ENCODE measurements at regions not wholly inside any gene's neighbourhood (a gene's known extent, or its start where the extent isn't known, plus 50 kb on each side); places are given as distances from the start of the nearest gene placed in this dataset.

GRCh38 chr14:99347561-99347960, 75.6 kb upstream of the BCL11B start:
- in situ Hi-C loops (cut with MboI; ENCODE audit: low sequenced_read_pairs in 4 of 4) (no loop called here), intact Hi-C loops (cut with DNase I; ENCODE audit: low total_unique reads) (no loop called here)
- no peaks in the 10 kb centered on the region for H3K4me1 ChIP-seq
- H3K27ac ChIP-seq = no peak overlapping the region
- no peaks in the 10 kb centered on the region for H3K36me3 ChIP-seq
- no peak for DNase-seq
- H3K27me3 ChIP-seq = no peaks in the 10 kb centered on the region
- ATAC-seq = no peak
- TF ChIP-seq POLR2A (IDR thresholded peaks at IDR 0.05) (no peak), CTCF (IDR thresholded peaks at IDR 0.05 in 4 of 5, conservative IDR thresholded peaks at IDR 0.05 in 1 of 5) (no peak)
- H3K4me3 ChIP-seq = no peak overlapping the region
- no peaks in the 10 kb centered on the region for H3K9me3 ChIP-seq

- H3K4me3 ChIP-seq = no peak overlapping the region
- H3K9me3 ChIP-seq = no peaks in the 10 kb centered on the region
- intact Hi-C loops (cut with DNase I; ENCODE audit: low total_unique reads) = no loop called here
- H3K4me1 ChIP-seq = no peaks in the 10 kb centered on the region
- in situ Hi-C loops (cut with MboI; ENCODE audit: low sequenced_read_pairs in 4 of 4) = no loop called here
- no peak overlapping the region for H3K27ac ChIP-seq
- no peaks in the 10 kb centered on the region for H3K27me3 ChIP-seq
- ATAC-seq = no peak
- no peaks in the 10 kb centered on the region for H3K36me3 ChIP-seq
- TF ChIP-seq CTCF (IDR thresholded peaks at IDR 0.05 in 4 of 5, conservative IDR thresholded peaks at IDR 0.05 in 1 of 5) = no peak
- TF ChIP-seq POLR2A (IDR thresholded peaks at IDR 0.05) = no peak
- no peak for DNase-seq
These were observed 74.6 kb upstream of the BCL11B start for GRCh38 chr14:99346470-99347080.

GRCh38 chr14:99345472-99345871, 73.5 kb upstream of the BCL11B start:
- in situ Hi-C loops (cut with MboI; ENCODE audit: low sequenced_read_pairs in 4 of 4) = no loop called here
- no peaks in the 10 kb centered on the region for H3K27me3 ChIP-seq
- TF ChIP-seq CTCF (IDR thresholded peaks at IDR 0.05 in 4 of 5, conservative IDR thresholded peaks at IDR 0.05 in 1 of 5) (no peak), POLR2A (IDR thresholded peaks at IDR 0.05) (no peak)
- H3K9me3 ChIP-seq = no peaks in the 10 kb centered on the region
- no peak overlapping the region for H3K27ac ChIP-seq
- H3K4me3 ChIP-seq = no peak overlapping the region
- H3K4me1 ChIP-seq = no peaks in the 10 kb centered on the region
- ATAC-seq = no peak
- no peaks in the 10 kb centered on the region for H3K36me3 ChIP-seq
- intact Hi-C loops (cut with DNase I; ENCODE audit: low total_unique reads) = no loop called here
- no peak for DNase-seq

GRCh38 chr14:99344051-99344758, 72.2 kb upstream of the BCL11B start:
- in situ Hi-C loops (cut with MboI; ENCODE audit: low sequenced_read_pairs in 4 of 4) (no loop called here), intact Hi-C loops (cut with DNase I; ENCODE audit: low total_unique reads) (no loop called here)
- Histone ChIP-seq H3K27me3 (peaks cover 0 to 2% (median 0%) of the 10 kb centered on the region in 3 donors), H3K27ac (no peak overlapping the region), H3K9me3 (no peaks in the 10 kb centered on the region), H3K36me3 (no peaks in the 10 kb centered on the region), H3K4me1 (no peaks in the 10 kb centered on the region), H3K4me3 (no peak overlapping the region)
- ATAC-seq (no peak), DNase-seq (no peak)
- TF ChIP-seq CTCF (IDR thresholded peaks at IDR 0.05 in 4 of 5, conservative IDR thresholded peaks at IDR 0.05 in 1 of 5) = no peak
